MM.1S (cell line): ENCODE measurements at regions not wholly inside any gene's neighbourhood (a gene's known extent, or its start where the extent isn't known, plus 50 kb on each side); places are given as distances from the start of the nearest gene placed in this dataset.

Experiments used
- DNase-seq: peaks from one replicate; pipeline ENCODE4 v3.0.0-alpha.2; 2015
- H2AFZ ChIP-seq: fragments of 300-600 bp; sonication (generic); 2 replicates; pipeline ENCODE4 v1.6.0; 2016; ENCODE audit warnings: antibody characterized with exemption, low read length
- H3F3A ChIP-seq: fragments of 300-600 bp; sonication (generic); 2 replicates; pipeline ENCODE4 v1.6.1; 2016; ENCODE audit warnings: mild to moderate bottlenecking, antibody characterized with exemption, low read length, moderate library complexity, mixed read lengths; ENCODE audit not compliant: insufficient read depth
- H3K27ac ChIP-seq: fragments of 300-600 bp; sonication (generic); 2 replicates; pipeline ENCODE4 v1.5.1; 2016; ENCODE audit warnings: mild to moderate bottlenecking, low read length
- H3K27me3 ChIP-seq: fragments of 300-600 bp; sonication (generic); replicated peaks from 2 replicates; pipeline ENCODE4 v1.6.0; 2016; ENCODE audit warnings: low read length; ENCODE audit not compliant: insufficient read depth
- H3K36me3 ChIP-seq: fragments of 300-600 bp; sonication (generic); replicated peaks from 2 replicates; pipeline ENCODE4 v1.6.1; 2016; ENCODE audit warnings: mild to moderate bottlenecking, low read length, mixed read lengths; ENCODE audit not compliant: insufficient read depth
- H3K4me1 ChIP-seq: fragments of 300-600 bp; sonication (generic); 2 replicates; pipeline ENCODE4 v1.6.1; 2016; ENCODE audit warnings: low read length, mixed read lengths
- H3K4me2 ChIP-seq: fragments of 300-600 bp; sonication (generic); 2 replicates; pipeline ENCODE4 v1.6.0; 2016; ENCODE audit warnings: low read depth, low read length
- H3K4me3 ChIP-seq: fragments of 300-600 bp; sonication (generic); 2 replicates; pipeline ENCODE4 v1.5.1; 2016; ENCODE audit warnings: low read length, mixed read lengths
- H3K79me2 ChIP-seq: fragments of 300-600 bp; sonication (generic); 2 replicates; pipeline ENCODE4 v1.6.1; 2016; ENCODE audit warnings: mixed run types, low read length, mixed read lengths
- H3K9ac ChIP-seq: fragments of 300-600 bp; sonication (generic); 2 replicates; pipeline ENCODE4 v1.6.1; 2016; ENCODE audit warnings: low read length, mixed read lengths
- H3K9me2 ChIP-seq: fragments of 300-600 bp; sonication (generic); replicated peaks from 2 replicates; pipeline ENCODE4 v1.6.1; 2016; ENCODE audit warnings: mild to moderate bottlenecking, low read length, mixed read lengths; ENCODE audit not compliant: insufficient read depth
- H3K9me3 ChIP-seq: fragments of 300-600 bp; sonication (generic); replicated peaks from 2 replicates; pipeline ENCODE4 v1.6.1; 2016; ENCODE audit warnings: mild to moderate bottlenecking, low read length, mixed read lengths; ENCODE audit not compliant: insufficient read depth
- H4K20me1 ChIP-seq: fragments of 300-600 bp; sonication (generic); 2 replicates; pipeline ENCODE4 v1.6.1; 2016; ENCODE audit warnings: mild to moderate bottlenecking, low read length, moderate library complexity, mixed read lengths; ENCODE audit not compliant: insufficient read depth
- EZH2 ChIP-seq: fragments of 300-600 bp; sonication (generic); optimal IDR thresholded peaks from 2 replicates; pipeline ENCODE3; 2017; ENCODE audit warnings: low read depth, mild to moderate bottlenecking, antibody characterized with exemption, low read length, mixed read lengths
- EZH2phosphoT487 ChIP-seq: fragments of 300-600 bp; sonication (generic); IDR thresholded peaks from 2 replicates; pipeline ENCODE4 v1.6.1; 2018; ENCODE audit warnings: antibody characterized with exemption, low read length
- TF ChIP-seq, protein P1 (sequence below): fragments of 300-600 bp; sonication (generic); IDR thresholded peaks from 2 replicates; pipeline ENCODE4 v1.5.1; 2016; ENCODE audit warnings: antibody characterized with exemption, low read length, mixed read lengths

DNA sequence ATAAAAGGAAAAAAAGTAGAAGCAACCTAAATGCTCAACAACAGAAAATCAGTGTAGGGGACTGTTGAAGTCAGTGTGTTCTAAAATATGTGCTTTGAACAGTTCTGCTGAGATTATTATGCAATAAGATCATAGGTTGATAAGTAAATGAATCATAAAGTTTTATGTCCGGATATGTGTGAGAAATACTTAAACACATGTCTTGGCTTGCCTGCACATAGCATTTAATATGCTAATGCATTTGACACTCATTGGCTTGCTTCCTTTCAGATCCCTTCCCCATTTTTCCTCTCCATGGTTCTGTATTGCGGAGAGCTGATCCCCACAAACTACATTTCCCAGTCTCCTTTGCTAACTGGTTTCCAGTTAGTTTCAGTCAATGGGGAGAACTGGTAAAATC is 573.8 kb upstream of the TBX3 start:
- no peaks in the 10 kb centered on the region for H3K4me1 ChIP-seq
- no peak for DNase-seq
- no peaks in the 10 kb centered on the region for H3K9me2 ChIP-seq
- H3K79me2 ChIP-seq, result no peaks in the 10 kb centered on the region
- no peaks in the 10 kb centered on the region for H4K20me1 ChIP-seq
- H3K9me3 ChIP-seq, result no peaks in the 10 kb centered on the region
- H3K27me3 ChIP-seq, result no peaks in the 10 kb centered on the region
- H3K9ac ChIP-seq, result no peak overlapping the region
- no peak overlapping the region for H3K4me3 ChIP-seq
- no peak overlapping the region for H2AFZ ChIP-seq
- H3K27ac ChIP-seq, result no peak overlapping the region
- TF ChIP-seq EZH2, result no peak
- TF ChIP-seq, protein P1, sequence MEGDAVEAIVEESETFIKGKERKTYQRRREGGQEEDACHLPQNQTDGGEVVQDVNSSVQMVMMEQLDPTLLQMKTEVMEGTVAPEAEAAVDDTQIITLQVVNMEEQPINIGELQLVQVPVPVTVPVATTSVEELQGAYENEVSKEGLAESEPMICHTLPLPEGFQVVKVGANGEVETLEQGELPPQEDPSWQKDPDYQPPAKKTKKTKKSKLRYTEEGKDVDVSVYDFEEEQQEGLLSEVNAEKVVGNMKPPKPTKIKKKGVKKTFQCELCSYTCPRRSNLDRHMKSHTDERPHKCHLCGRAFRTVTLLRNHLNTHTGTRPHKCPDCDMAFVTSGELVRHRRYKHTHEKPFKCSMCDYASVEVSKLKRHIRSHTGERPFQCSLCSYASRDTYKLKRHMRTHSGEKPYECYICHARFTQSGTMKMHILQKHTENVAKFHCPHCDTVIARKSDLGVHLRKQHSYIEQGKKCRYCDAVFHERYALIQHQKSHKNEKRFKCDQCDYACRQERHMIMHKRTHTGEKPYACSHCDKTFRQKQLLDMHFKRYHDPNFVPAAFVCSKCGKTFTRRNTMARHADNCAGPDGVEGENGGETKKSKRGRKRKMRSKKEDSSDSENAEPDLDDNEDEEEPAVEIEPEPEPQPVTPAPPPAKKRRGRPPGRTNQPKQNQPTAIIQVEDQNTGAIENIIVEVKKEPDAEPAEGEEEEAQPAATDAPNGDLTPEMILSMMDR, result no peak
- no peak for TF ChIP-seq EZH2phosphoT487
- no peaks in the 10 kb centered on the region for H3K36me3 ChIP-seq
- H3K4me2 ChIP-seq, result no peak overlapping the region
- no peaks in the 10 kb centered on the region for H3F3A ChIP-seq

DNA sequence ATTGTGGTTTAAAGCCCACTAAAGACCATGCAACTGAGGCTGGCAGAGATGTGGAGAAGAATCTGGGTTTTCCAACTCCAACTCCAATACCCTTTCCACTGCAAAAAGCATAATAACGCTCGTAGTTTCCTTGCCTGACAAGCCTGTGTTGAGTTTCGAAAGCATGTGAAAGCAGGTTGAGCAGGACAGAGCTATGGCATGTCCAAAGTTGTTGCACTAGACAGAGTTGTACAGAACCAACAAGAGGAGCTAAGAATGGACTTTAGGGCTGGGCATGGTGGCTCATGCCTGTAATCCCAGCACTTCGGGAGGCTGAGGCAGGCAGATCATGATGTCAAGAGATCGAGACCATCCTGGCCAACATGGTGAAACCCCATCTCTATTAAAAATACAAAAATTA is 572.0 kb upstream of the TBX3 start:
- Histone ChIP-seq H3F3A (no peaks in the 10 kb centered on the region), H3K27ac (no peak overlapping the region), H3K36me3 (no peaks in the 10 kb centered on the region), H3K9me2 (no peaks in the 10 kb centered on the region), H3K9me3 (no peaks in the 10 kb centered on the region), H2AFZ (no peak overlapping the region), H3K79me2 (no peaks in the 10 kb centered on the region), H3K4me3 (no peak overlapping the region), H3K4me1 (no peaks in the 10 kb centered on the region), H4K20me1 (no peaks in the 10 kb centered on the region), H3K4me2 (no peak overlapping the region), H3K27me3 (no peaks in the 10 kb centered on the region), H3K9ac (no peak overlapping the region)
- no peak for DNase-seq
- no peak for TF ChIP-seq EZH2
- TF ChIP-seq EZH2phosphoT487, result no peak
- TF ChIP-seq, protein P1, result no peak

DNA sequence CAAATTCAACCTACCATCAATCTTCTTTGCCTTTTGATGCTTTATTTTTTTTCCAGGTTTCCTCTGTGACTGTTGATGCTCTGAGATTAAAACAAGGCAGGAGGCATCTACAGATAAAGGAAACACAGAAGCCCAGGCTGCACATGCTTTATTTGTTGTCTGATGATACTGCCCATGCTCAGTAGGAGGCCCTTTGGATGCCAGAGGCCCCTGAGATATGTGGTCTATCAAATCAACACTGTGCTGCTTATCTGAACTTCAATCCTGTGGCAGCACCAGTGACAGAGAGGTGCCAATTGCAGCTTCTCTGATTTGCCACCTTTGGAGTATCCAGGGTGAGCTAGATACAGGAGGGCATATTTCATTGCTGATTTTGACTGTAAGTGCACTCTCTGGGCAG is 571.3 kb upstream of the TBX3 start:
- Histone ChIP-seq H3K4me2 (no peak overlapping the region), H3K4me1 (no peaks in the 10 kb centered on the region), H3K36me3 (no peaks in the 10 kb centered on the region), H2AFZ (no peak overlapping the region), H3K9me3 (no peaks in the 10 kb centered on the region), H3F3A (no peaks in the 10 kb centered on the region), H3K9me2 (no peaks in the 10 kb centered on the region), H3K9ac (no peak overlapping the region), H3K27ac (no peak overlapping the region), H4K20me1 (no peaks in the 10 kb centered on the region), H3K79me2 (no peaks in the 10 kb centered on the region), H3K4me3 (no peak overlapping the region), H3K27me3 (no peaks in the 10 kb centered on the region)
- no peak for TF ChIP-seq EZH2phosphoT487
- TF ChIP-seq EZH2, result no peak
- TF ChIP-seq, protein P1, result no peak
- no peak for DNase-seq

DNA sequence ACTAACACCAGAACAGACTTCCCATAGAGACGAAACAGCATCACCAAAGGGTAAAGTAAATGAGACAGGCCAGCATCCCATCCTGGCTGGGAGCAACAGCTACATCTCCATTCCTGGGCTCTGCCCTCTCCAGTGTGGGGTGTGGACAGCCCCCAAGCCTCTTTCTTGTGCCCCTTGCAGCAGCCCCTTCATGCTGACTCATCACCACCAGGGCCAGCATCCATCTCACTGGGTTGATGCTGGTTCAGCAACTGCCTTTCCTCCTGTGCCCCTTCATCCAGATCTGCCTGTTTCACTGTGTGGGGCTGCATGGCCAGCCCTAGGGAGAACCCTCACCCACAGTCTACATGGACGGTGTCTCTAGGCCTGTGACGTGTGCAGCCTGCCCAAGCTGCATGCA is 569.1 kb upstream of the TBX3 start:
- Histone ChIP-seq H3K4me3 (no peak overlapping the region), H3K36me3 (no peaks in the 10 kb centered on the region), H3K79me2 (no peaks in the 10 kb centered on the region), H3K9me2 (no peaks in the 10 kb centered on the region), H3K4me2 (no peak overlapping the region), H3K9me3 (no peaks in the 10 kb centered on the region), H4K20me1 (no peaks in the 10 kb centered on the region), H3K27ac (no peak overlapping the region), H3K27me3 (no peaks in the 10 kb centered on the region), H2AFZ (no peak overlapping the region), H3K9ac (no peak overlapping the region), H3F3A (no peaks in the 10 kb centered on the region), H3K4me1 (no peaks in the 10 kb centered on the region)
- no peak for DNase-seq
- TF ChIP-seq EZH2phosphoT487, result no peak
- no peak for TF ChIP-seq EZH2
- TF ChIP-seq, protein P1, result no peak
